ENCODE measurements at regions not wholly inside any gene's neighbourhood (a gene's known extent, or its start where the extent isn't known, plus 50 kb on each side); places are given as distances from the start of the nearest gene placed in this dataset.

DNA sequence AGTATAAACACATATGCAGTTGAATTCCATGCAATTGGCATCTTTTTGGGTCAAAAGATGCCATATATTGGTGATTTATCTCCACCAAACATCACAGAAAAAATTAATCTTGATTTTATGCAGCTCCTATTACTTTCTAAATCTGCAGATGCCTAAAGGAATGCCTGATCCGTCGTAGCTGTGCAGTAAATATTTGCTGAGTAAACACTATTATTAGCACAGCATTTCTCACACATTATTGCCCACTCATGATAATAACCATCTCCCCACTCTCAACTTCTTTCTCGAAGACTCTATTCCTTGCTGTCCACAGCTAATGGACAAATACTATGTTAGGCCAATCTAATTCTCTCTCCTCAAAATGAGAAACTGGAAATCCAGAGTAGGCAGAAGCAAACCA, 625.2 kb downstream of the ZIC1 start:
- DNase-seq = no peak

DNA sequence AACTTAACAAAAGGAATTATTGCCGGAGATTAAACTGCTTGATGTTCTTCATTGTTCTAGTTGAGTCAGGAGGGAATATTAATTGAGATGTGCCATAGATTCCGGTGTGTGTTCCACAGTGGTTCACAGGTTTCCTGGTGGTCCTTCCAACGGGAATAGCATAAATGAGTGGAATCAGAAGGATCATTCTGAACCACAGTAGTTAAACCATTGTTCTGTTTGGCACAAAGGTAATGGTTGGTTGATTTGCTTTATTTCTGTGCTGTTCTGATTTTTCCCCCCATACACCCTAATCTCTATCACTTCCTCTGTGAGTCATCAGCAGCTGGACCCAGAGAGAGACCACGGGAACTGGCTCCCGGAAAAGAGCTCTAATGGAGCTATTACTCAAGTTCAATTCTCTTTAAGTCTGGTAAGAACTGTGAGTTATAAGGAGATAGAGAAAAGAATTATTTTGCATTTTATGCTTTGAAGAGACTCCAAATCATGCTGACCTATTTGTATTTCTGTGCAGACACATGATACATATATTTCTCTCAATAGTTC, 627.2 kb downstream of the ZIC1 start:
- no peak for DNase-seq

DNA sequence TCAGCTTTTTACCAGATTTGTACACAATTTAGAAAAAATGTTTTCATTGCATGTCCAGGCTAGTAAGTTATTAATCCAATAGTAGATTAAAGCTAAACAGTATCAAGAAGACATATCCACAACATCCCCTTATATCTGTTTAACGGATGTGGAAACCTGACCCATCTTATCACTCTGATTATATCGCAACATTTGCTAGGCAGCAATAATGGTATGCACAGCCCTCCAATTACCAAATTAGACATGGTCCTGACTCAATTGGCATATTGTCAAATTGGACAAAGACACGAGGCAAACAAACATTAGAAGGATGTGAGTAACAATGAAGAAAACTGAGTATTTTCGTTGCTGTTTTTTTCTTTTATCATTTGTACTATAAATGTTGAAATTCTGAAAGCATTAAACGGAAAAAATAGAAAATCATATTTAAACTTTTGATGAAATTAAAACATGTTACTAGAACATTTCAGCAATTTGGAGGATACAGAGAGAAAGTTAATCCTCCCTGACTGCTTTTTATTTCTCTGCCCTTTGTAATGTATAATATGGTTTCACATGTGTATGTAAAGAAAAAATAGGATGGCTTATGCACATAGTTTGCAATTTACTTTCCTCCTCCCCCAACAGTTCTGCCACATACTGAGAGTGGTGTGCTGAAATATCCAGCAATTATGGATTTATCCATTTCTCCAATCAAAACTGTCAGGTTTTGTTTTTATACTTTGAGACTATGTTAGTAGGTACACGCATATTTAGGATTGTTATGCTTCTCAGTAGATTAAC, 633.7 kb downstream of the ZIC1 start:
- DNase-seq = no peak

DNA sequence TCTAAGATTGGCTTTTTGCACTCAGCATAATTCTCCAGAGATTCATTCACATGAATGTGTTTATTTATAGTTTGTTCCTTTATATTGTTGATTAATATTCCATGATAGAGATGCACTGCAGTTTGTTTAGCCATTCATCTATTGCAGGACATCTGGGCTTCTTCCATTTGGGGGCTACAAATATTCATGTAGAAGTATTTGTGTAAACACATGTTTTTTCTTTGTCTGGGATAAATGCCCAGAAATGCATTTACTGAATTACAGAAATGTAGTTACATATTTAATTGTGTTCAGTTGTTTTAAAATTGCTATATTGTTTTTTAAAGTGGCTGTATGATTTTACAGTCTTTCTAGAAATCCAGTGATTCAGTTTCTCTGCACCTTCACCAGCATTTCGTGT, 635.0 kb downstream of the ZIC1 start:
- no peak for DNase-seq

DNA sequence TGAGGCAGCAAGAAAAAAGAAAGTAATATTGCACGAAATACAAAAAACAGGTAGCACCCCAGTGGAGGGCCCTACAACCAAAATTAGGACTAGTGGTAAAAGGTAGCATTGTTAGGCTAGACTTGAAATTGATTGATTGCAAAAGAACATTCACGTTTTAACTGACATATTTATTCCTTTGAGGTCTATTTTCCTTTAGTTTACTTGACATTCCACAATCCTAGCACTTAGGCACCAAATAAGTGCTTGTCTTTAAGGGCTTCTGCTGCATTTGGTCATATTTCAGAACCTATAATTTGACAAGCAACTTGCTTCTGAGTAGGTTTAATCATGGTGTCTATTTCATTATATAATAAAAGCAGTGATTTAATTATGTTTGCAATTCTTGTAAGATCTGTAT, 642.7 kb upstream of the AGTR1 start:
- DNase-seq = no peak

DNA sequence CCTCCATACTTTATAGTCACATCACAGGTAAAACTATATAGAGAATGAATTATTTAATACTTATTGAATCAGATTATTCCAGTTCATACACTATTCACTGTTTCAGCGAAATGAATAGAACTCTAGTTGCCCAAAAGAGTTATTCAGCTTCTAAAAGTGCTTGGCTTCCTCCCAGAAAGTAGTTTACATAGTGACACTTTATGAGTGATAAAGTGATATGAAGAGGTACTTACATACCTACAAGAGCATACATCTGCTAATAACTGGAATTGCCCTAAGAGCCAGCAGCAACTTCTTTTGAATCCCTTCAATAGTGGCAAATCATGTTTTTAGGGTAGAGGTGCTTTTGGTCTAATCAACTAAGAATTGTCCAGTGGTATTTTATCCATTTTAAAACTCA, 635.1 kb upstream of the AGTR1 start:
- no peak for DNase-seq

DNA sequence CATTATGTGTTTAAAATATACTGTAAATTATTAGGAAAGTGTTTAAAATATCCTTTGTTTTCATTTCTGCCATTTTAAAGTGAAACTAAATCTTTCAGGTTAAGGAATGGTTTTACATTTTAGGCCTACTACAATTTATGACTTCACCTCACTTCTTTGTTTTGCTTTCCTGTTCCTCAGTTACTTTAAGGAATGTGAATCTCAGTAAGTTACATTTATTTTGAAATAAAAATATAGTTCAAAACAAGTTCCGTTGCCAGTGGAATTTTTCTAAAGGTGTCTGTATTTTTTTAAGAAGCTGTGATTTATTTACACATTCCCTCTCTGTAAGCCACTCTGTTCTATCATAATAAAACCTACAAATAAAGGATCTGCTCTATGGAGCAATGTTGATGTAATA, 630.9 kb upstream of the AGTR1 start:
- no peak for DNase-seq

DNA sequence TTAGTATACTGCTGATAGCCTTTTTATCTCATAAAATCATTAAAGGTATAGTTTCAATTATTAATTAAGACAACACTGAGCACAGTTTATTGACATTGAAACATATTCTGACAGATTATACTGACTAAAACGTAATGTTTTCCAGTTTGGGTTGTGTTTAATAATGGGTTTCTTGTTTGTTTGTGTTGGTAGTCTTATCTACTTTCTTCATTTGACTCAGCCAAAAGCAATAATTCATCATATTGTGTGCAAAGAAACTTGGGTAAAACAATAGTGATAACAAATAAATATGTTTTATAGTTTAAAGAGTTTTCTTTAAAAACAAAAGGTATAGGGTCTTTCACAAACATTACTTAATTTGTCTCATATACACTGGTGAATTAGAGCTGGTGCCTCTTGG, 629.2 kb upstream of the AGTR1 start:
- no peak for DNase-seq

DNA sequence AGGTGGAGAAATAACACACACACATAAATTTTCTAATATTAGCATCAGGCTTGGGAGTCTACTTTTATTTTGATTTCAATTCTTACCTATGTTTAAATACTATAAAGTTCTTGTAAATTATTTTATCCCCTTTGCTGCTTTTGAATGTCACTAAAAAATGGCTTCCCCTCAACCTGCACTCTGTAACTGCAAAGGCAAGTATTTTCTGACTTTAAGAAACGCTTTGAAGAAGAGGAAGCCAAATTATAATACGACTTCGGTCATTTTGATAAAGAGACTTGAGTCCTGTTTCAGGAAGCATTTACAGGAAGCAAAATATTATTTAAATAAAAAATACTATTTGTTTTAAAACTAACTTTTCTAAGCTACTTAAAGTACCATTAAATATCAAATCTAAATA, 627.7 kb upstream of the AGTR1 start:
- no peak for DNase-seq

DNA sequence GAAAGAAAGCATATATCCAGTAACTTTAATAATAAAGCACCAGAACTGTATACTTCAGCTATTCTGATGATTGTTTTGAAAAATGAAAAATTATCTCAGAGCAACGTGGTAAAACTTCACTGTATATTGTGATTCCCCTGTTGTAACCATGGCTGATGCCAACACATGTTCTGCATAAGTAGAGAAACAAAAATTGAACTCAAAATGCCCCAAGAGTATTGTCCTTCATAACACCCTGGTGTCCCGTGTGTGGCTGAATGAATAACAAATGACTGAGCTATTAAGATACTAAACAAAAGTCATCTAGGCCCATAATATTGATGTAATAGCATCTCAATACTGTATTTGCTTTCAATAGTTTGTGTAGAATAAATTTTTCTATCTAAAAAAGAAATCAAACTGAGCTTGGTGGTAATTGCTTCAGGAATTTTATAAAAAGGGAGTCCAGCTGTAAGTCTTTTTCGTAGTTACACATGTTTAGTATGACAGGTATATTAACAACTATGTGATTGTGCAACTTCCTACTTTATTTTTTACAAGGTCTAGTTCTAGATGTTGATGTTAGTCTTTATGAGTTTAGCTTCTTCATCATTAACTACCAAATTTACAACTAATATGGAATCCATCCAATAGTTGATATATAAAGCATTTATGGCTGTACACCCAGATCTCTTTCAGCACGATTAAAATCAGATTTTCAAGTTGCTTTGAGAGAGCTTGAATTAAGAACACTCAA, 623.8 kb upstream of the AGTR1 start:
- DNase-seq = no peak

DNA sequence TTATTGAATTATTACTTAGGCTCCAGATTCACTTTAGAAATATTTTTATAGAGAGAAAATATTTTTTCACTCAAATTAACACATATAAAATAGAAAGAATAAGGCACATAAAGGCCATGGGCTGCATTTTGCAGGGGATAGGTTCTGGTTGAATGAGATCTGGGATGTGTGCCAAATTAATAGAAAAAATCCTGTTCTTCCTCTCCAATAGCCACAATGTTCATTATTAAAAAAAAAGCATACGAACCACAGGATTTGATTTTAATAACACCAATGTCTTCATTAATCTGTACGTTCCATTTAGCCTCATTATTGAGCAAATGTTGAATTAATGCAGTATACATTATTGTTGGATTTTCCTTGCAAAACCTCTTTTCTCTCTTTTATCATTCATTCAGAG, 622.8 kb upstream of the AGTR1 start:
- no peak for DNase-seq

DNA sequence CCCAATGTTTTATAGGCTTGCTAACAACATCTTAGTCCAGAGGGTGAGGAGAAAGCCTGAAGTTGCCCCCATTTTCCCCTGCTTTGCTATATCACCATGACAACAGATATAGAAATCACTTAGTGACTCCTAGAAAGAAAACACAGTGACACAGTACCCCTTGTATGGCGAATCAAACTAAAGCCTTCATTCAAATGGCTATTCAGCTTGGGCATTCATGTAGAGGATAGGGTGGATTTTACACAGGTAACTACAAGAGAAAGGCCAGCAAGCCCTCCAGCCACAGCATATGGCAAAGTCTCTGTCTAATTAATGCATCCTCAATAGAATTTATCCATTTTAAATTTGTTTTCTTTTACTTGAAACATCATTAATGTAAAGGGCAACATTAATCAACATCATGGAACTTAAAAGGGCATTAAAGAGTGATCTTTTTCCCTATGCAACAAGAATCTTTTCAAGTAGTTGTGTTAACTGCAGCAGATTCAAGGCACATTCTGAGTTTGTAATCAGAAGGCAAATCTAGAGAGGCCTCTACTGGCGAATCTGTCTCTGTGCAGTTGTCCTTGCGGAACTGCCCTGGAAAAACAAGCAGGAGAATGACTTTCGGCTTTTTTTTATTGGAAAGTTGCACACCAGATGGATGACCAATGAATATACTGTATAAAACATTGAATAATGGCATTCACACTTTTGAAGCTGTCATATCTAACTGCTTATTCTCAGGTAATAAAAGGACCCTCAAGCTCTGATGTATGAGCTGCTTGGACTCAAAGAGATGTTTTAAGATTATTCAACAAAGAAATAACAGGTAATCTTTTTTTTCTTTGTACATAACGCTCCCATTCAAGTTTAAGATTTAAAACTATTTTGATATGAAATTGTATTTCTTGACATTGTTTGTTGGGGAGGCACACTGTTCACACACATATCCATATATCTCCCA, 621.7 kb upstream of the AGTR1 start:
- no peak for DNase-seq

DNA sequence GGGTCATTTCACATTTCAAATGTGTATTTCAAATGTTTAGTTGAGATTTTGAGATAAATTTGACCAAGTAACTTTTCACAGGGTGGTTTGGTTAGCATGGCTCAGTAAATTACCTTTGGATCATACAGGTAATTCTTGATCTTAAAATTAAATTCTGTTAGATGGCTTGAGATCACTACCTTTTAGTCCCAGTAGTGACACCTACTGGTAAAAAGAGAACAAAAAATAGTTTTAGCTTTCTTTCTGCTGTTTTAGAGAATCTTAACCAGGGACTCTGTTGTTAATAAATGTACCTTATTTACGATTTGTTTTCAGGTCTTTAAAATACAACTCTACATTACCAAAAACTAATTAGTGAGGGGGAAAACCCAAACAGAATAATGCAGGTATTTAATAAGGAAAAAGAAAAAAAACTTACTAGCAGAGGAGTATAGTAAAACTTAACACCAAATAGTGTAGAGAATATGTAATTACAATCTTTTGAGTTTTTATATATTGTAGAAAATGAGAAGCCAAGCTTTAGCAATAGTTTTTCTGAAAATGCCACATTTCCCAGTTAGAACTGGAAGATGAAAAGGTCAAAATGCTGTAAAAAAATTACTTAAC, 620.3 kb upstream of the AGTR1 start:
- no peak for DNase-seq

DNA sequence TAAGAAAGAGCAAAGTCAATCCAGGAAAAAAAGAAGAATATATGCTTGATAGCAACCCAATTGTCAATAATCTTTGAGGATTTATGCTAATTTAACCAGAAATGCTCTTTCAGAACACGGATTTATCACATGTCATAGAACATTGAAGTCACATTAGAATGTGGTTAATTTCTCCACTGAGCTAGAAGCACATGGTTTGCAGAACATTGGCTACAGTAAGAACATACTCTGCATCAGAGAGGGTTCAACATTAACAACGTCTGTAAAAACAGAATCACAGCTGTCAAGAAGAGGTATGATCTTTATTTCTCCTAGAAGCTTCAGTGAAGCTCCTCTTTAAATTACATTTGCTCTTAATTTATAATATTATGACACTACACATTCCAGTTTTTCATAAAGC, 619.7 kb upstream of the AGTR1 start:
- no peak for DNase-seq

DNA sequence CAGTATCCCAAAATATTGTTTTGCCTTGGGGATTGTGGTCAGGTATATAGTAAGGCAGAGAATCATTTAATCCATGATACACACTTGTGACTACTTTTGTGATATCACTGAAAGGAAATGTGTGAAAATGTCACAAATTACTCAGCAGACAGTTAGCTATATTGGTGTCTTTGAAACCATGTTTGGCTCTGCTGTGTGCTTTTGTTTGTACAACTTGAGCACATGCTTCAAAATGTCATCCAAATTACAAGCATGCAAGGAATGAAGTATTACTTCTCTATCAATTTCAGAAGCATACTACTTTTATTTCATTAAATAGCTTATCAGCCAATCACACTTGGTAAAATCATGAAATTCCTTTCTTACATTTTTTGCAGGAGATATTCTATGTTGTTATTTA, 619.0 kb upstream of the AGTR1 start:
- no peak for DNase-seq

DNA sequence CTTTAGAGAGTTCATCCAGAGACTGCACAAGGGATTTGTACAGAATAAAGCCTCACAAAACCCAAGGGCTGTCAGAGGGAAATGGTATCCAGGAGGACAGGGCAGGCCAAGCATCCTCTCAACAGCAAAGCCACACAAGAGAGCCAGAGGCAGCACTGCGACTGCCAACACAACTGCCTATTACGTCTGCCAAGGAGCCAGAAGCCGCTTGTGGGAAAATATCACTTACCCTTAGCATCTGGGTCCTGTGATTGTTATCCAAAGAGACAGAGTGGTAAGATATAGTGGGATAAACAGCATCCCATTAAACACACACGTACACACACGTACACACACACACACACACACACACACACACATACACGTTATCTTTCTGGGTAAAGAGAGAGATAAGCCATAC, 618.3 kb upstream of the AGTR1 start:
- no peak for DNase-seq

DNA sequence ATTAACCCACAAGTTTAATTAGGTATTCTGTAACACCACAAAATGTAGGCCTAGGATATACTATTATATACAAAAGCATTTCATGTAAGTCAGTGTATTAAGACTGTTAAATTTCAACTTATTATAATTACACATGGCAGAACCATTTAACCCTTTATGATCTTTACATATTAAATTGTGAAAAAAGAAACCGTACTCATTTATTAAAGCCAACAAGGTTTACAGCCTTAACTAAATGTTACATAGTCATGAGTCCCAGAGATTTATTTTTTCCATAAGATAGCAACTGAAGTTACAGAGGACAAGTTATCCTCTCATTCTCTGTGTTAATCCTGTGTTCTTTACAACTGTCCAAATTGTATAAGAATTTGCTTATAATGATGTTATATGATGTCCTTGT, 615.8 kb upstream of the AGTR1 start:
- no peak for DNase-seq

DNA sequence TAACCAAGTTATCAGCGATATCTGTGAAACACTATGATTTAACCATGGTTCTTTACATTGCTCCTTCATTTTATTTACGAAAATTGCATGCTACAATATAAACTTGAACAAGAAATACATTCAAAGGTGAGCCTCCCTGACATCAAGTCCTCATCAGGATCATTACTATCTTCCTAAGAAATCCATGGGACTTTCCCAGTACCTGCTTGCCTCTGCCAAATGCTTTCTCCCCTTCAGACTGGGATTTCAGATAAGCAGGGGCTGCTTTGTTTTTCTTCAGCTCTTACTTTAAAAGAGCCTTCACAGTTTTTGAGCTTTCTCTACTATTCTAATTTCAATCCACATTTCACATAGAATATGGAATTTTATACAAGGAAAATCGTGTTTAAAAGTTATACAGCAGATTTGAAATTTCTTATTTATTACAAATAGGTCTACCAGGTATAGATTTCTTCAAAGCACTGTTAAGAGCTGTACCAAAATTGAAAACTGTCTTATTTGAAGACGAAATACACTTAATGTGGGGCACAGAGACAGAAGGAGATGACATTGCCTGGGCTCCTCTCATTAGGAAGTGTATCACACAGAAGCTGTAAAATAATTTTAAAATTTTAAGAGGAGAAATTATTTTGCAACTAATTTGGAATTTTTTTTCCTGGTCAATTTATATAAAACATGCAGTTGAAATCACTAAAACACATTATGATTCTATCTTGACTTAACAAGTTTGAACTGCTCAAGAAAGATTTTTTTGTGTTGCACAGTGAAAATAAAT, 615.0 kb upstream of the AGTR1 start:
- DNase-seq = no peak

DNA sequence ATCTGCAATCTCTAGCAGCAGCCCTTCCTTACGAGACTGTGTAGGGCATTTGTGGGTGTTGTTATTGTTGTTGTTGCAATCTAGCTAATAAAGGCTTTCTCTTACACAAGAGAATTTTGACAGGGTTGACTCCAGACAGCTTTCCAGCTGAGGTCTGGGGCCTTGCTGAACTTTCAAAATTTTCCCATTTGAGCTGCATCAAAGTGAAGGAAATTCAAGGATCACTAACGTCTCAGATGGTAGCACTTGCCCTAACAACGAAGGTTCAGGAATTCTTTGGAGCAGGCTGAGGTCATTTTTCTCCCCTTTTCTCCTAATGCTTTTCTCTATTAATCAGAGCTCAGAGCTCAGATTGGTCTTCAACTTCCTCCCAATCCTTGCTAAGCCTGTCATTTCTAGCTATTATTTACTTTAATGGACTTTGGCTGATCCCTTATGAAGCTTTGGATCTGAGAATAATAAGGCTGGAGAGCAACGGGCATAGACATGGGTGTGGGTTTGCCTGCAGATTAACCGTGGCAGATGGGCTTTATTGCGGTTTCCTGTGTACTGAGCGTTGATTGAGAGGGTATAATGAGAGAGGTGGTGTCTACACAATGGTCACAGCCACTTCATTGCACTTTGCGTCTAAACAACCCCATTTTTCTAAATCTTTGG, 614.0 kb upstream of the AGTR1 start:
- no peak for DNase-seq

DNA sequence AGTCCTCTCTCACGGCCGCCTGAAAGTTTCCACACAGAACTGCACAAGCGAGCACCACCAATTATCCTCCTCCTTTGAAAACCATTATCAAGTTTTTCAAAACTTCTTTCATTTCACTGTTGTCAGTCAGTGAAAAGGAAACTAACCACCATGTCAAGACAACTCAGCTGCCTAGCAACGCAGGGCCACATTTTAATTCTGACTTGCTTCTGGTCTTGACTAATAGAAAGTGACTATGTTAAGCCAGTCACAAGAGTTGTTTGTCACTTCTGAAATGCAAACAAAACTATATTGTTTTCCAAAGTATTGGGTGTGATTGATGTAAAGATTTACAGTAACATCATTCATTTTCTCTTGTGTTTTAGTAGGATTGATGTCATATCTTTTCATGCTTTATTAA, 612.8 kb upstream of the AGTR1 start:
- no peak for DNase-seq

DNA sequence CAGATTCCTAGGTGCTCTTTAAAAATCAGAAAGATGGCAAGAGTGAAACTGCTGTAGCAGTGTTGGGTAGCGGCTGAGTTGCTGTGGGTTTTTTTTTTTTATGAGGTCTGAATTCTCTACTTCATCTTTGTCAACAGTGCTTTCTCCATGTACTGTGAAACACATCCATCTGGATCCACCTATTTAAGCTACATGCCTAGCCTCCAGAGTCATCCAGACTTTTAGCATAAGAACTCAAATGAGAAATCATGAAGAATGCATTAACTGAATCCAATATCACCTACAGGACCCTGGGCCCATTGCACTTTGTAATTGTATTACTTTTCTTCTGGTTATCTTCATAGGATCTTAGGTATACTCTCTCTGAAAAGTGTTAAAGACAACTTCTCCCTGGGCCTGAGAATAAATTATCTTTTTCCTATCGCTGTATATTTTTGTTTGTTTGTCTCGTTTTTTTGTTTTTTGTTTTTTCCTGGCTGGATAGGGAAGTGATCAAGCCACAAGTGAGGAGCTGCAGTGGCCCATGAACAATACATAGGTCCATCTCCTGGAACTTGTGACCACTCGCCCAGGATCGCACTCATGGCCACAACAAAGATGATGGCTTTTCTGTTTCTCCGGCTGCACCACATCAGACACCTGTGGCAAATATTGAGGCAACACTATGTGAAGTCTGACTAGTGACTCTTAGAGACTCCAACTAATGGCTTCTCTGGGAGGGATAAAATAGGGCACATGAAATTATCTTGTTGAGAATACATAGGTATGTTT, 609.9 kb upstream of the AGTR1 start:
- no peak for DNase-seq
